ENCODE measurements at regions not wholly inside any gene's neighbourhood (a gene's known extent, or its start where the extent isn't known, plus 50 kb on each side); places are given as distances from the start of the nearest gene placed in this dataset.

- H3K4me3 Mint-ChIP-seq (ENCODE audit: low read depth, unreplicated experiment) = no peak overlapping the region
- H3K27me3 Mint-ChIP-seq (ENCODE audit: unreplicated experiment) = no peaks in the 10 kb centered on the region
- intact Hi-C loops (cut with micrococcal nuclease; ENCODE audit: unreplicated experiment) = no loop called here
- CTCF ChIA-PET = no interaction called here
- peaks cover 44% of the 10 kb centered on the region for H3K4me1 Mint-ChIP-seq (ENCODE audit: low read depth, unreplicated experiment)
- DNase-seq = no peak
- no peaks in the 10 kb centered on the region for H3K9me3 Mint-ChIP-seq (ENCODE audit: low read depth, unreplicated experiment)
- peak; percentile 43 for TF ChIP-seq CTCF (IDR thresholded peaks at IDR 0.05; ENCODE audit: unreplicated experiment)
- H3K36me3 Mint-ChIP-seq (ENCODE audit: insufficient read depth, unreplicated experiment) = peaks cover 4% of the 10 kb centered on the region
- no peak overlapping the region for H3K27ac Mint-ChIP-seq (ENCODE audit: unreplicated experiment)
- no TSS peak for BruUV-seq (replicated peaks)
Observed at GRCh38 chr20:50344232-50345071, 153.8 kb downstream of the CEBPB start.

- intact Hi-C loops (cut with micrococcal nuclease; ENCODE audit: unreplicated experiment) = no loop called here
- CTCF ChIA-PET = no interaction called here
- no TSS peak for BruUV-seq (replicated peaks)
- Mint-ChIP-seq H3K27me3 (ENCODE audit: unreplicated experiment) (no peaks in the 10 kb centered on the region), H3K27ac (ENCODE audit: unreplicated experiment) (no peak overlapping the region), H3K4me1 (ENCODE audit: low read depth, unreplicated experiment) (peaks cover 37% of the 10 kb centered on the region), H3K9me3 (ENCODE audit: low read depth, unreplicated experiment) (no peaks in the 10 kb centered on the region), H3K36me3 (ENCODE audit: insufficient read depth, unreplicated experiment) (peaks cover 6% of the 10 kb centered on the region), H3K4me3 (ENCODE audit: low read depth, unreplicated experiment) (no peak overlapping the region)
- no peak for DNase-seq
- no peak for TF ChIP-seq CTCF (IDR thresholded peaks at IDR 0.05; ENCODE audit: unreplicated experiment)
Observed at GRCh38 chr20:50345712-50346373, 155.2 kb downstream of the CEBPB start.

GRCh38 chr20:50346374-50347283, 156.0 kb downstream of the CEBPB start:
- no peak for TF ChIP-seq CTCF (IDR thresholded peaks at IDR 0.05; ENCODE audit: unreplicated experiment)
- intact Hi-C loops (cut with micrococcal nuclease; ENCODE audit: unreplicated experiment) = no loop called here
- Mint-ChIP-seq H3K9me3 (ENCODE audit: low read depth, unreplicated experiment) (no peaks in the 10 kb centered on the region), H3K4me3 (ENCODE audit: low read depth, unreplicated experiment) (no peak overlapping the region), H3K27me3 (ENCODE audit: unreplicated experiment) (no peaks in the 10 kb centered on the region), H3K4me1 (ENCODE audit: low read depth, unreplicated experiment) (peaks cover 37% of the 10 kb centered on the region), H3K36me3 (ENCODE audit: insufficient read depth, unreplicated experiment) (peaks cover 6% of the 10 kb centered on the region), H3K27ac (ENCODE audit: unreplicated experiment) (no peak overlapping the region)
- CTCF ChIA-PET = interaction anchor here (0.6 kb wide), 1 partner anchor 405 kb away, joined by 3 read pairs; no protein-coding TSS in a partner anchor
- BruUV-seq (replicated peaks) = no TSS peak
- peak; percentile 61 for DNase-seq

- BruUV-seq (replicated peaks) = no TSS peak
- Mint-ChIP-seq H3K27ac (ENCODE audit: unreplicated experiment) (no peak overlapping the region), H3K4me3 (ENCODE audit: low read depth, unreplicated experiment) (no peak overlapping the region), H3K9me3 (ENCODE audit: low read depth, unreplicated experiment) (no peaks in the 10 kb centered on the region), H3K36me3 (ENCODE audit: insufficient read depth, unreplicated experiment) (peaks cover 6% of the 10 kb centered on the region), H3K4me1 (ENCODE audit: low read depth, unreplicated experiment) (peaks cover 37% of the 10 kb centered on the region), H3K27me3 (ENCODE audit: unreplicated experiment) (no peaks in the 10 kb centered on the region)
- no peak for DNase-seq
- CTCF ChIA-PET = no interaction called here
- intact Hi-C loops (cut with micrococcal nuclease; ENCODE audit: unreplicated experiment) = no loop called here
- no peak for TF ChIP-seq CTCF (IDR thresholded peaks at IDR 0.05; ENCODE audit: unreplicated experiment)
Observed at GRCh38 chr20:50347284-50348063, 156.8 kb downstream of the CEBPB start.
